WTC11 (cell line): ENCODE measurements at regions not wholly inside any gene's neighbourhood (a gene's known extent, or its start where the extent isn't known, plus 50 kb on each side); places are given as distances from the start of the nearest gene placed in this dataset.

ENCODE experiments used
- ATAC-seq: fragments of 200-7000 bp; cut with Tn5 transposase; 2 replicates; pipeline ENCODE4 v1.10.0; 2021; ENCODE audit warnings: mild to moderate bottlenecking, moderate library complexity
- CTCF ChIA-PET: fragments of 300-600 bp; sonication (Branson Sonifier 250); formaldehyde crosslinking; loops from one replicate; lab custom pipeline; 2021; ENCODE audit warnings: antibody characterized with exemption; lab: Charles Lee
- POLR2A ChIA-PET: fragments of 350-600 bp; sonication (Branson Sonifier 250); formaldehyde crosslinking; loops from one replicate; lab custom pipeline; 2021; ENCODE audit warnings: antibody characterized with exemption; lab: Charles Lee
- DNase-seq: peaks from one replicate; pipeline ENCODE4 v3.0.0; 2021; ENCODE audit warnings: low spot score
- H3K27ac Mint-ChIP-seq: 2 replicates; pipeline ENCODE4 v1.8.0; 2021; ENCODE audit warnings: mixed read lengths
- H3K27me3 Mint-ChIP-seq: 2 replicates; pipeline ENCODE4 v1.8.0; 2021; ENCODE audit warnings: low read depth, mild to moderate bottlenecking, moderate library complexity, mixed read lengths
- H3K36me3 Mint-ChIP-seq: 2 replicates; pipeline ENCODE4 v1.8.0; 2021; ENCODE audit warnings: mixed read lengths
- H3K4me1 Mint-ChIP-seq: 2 replicates; pipeline ENCODE4 v1.8.0; 2022; ENCODE audit warnings: mixed read lengths
- H3K4me3 Mint-ChIP-seq: 2 replicates; pipeline ENCODE4 v1.8.0; 2021; ENCODE audit warnings: mild to moderate bottlenecking, moderate library complexity, mixed read lengths
- H3K9me3 Mint-ChIP-seq: 2 replicates; pipeline ENCODE4 v1.8.0; 2021; ENCODE audit warnings: mixed read lengths
- CREB1 ChIP-seq: sonication (generic); formaldehyde crosslinking; IDR thresholded peaks from 2 replicates; pipeline ENCODE4 v1.8.0; 2023; ENCODE audit warnings: mild to moderate bottlenecking, missing genetic modification reagents
- CREM ChIP-seq: sonication (generic); formaldehyde crosslinking; IDR thresholded peaks from 2 replicates; pipeline ENCODE4 v1.8.1; 2022; ENCODE audit warnings: mild to moderate bottlenecking, missing genetic modification reagents, moderate library complexity
- GABPB1 ChIP-seq: sonication (generic); formaldehyde crosslinking; IDR thresholded peaks from 2 replicates; pipeline ENCODE4 v1.8.1; 2023; ENCODE audit warnings: mild to moderate bottlenecking, missing genetic modification reagents
- JUN ChIP-seq: sonication (generic); formaldehyde crosslinking; IDR thresholded peaks from 2 replicates; pipeline ENCODE4 v1.8.0; 2023; ENCODE audit warnings: mild to moderate bottlenecking, missing genetic modification reagents
- MYBL2 ChIP-seq: sonication (generic); formaldehyde crosslinking; IDR thresholded peaks from 2 replicates; pipeline ENCODE4 v1.8.1; 2023; ENCODE audit warnings: mild to moderate bottlenecking, moderate library complexity, missing genetic modification reagents
- NFYB ChIP-seq: sonication (generic); formaldehyde crosslinking; conservative IDR thresholded peaks from 2 replicates; pipeline ENCODE4 v1.8.0; 2022; ENCODE audit warnings: low read depth, missing genetic modification reagents
- NR3C1 ChIP-seq: sonication (generic); formaldehyde crosslinking; conservative IDR thresholded peaks from 2 replicates; pipeline ENCODE4 v1.8.1; 2023; ENCODE audit warnings: low read depth, mild to moderate bottlenecking, missing genetic modification reagents
- ZBTB21 ChIP-seq: sonication (generic); formaldehyde crosslinking; IDR thresholded peaks from 2 replicates; pipeline ENCODE4 v1.8.1; 2023; ENCODE audit warnings: mild to moderate bottlenecking, missing genetic modification reagents, borderline replicate concordance
- ZNF317 ChIP-seq: sonication (generic); formaldehyde crosslinking; IDR thresholded peaks from 2 replicates; pipeline ENCODE4 v1.8.1; 2023; ENCODE audit warnings: low read depth, mild to moderate bottlenecking, moderate library complexity, missing genetic modification reagents, borderline replicate concordance
- ZNF396 ChIP-seq: fragments of 250-450 bp; sonication (Bioruptor Pico); IDR thresholded peaks from 2 replicates; pipeline ENCODE4 v1.8.0; 2021; ENCODE audit warnings: mild to moderate bottlenecking, moderate library complexity, borderline replicate concordance
- ZNF423 ChIP-seq: fragments of 250-450 bp; sonication (Bioruptor Pico); IDR thresholded peaks from 2 replicates; pipeline ENCODE4 v2.1.2; 2022; ENCODE audit warnings: mild to moderate bottlenecking, moderate library complexity
- TF ChIP-seq, protein P1 (sequence below): fragments of 250-450 bp; sonication (Bioruptor Pico); conservative IDR thresholded peaks from 2 replicates; pipeline ENCODE4 v1.9.0; 2021; ENCODE audit warnings: mild to moderate bottlenecking
- TF ChIP-seq, protein P2 (sequence below): sonication (generic); formaldehyde crosslinking; IDR thresholded peaks from 2 replicates; pipeline ENCODE4 v1.8.0; 2022; ENCODE audit warnings: mild to moderate bottlenecking, missing genetic modification reagents
- TF ChIP-seq, protein P3 (sequence below): sonication (generic); formaldehyde crosslinking; IDR thresholded peaks from 2 replicates; pipeline ENCODE4 v1.8.1; 2022; ENCODE audit warnings: low read depth, mild to moderate bottlenecking, moderate library complexity, missing genetic modification reagents, borderline replicate concordance
- TF ChIP-seq, protein P4 (sequence below): sonication (generic); formaldehyde crosslinking; IDR thresholded peaks from 2 replicates; pipeline ENCODE4 v1.8.1; 2022; ENCODE audit warnings: mild to moderate bottlenecking, missing genetic modification reagents, moderate library complexity, borderline replicate concordance
- TF ChIP-seq, protein P5 (sequence below): sonication (generic); formaldehyde crosslinking; IDR thresholded peaks from 2 replicates; pipeline ENCODE4 v1.8.0; 2023; ENCODE audit warnings: mild to moderate bottlenecking, missing genetic modification reagents
- TF ChIP-seq, protein P6 (sequence below): sonication (generic); formaldehyde crosslinking; IDR thresholded peaks from 2 replicates; pipeline ENCODE4 v1.8.0; 2022; ENCODE audit warnings: mild to moderate bottlenecking, missing genetic modification reagents

DNA sequence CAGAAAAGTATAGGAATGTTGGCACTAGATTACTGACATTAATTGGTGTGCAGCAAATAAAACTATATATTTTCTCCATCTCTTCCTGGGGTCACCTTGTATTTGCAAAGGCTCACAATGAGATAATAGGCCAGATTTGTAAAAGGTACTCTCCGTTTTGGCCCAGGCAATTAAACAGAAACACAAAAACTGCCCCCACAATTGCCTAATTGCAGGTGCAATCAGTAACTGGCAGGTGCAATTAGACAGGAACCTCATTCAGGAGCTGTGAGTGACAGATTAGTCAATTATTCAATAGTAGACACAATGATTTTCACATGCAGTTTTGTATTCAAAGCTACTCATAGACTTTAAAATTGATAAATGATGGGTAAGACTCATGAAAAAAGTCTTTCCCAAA is 451.4 kb upstream of the ID2 start (continued):
- TF ChIP-seq, protein P1, sequence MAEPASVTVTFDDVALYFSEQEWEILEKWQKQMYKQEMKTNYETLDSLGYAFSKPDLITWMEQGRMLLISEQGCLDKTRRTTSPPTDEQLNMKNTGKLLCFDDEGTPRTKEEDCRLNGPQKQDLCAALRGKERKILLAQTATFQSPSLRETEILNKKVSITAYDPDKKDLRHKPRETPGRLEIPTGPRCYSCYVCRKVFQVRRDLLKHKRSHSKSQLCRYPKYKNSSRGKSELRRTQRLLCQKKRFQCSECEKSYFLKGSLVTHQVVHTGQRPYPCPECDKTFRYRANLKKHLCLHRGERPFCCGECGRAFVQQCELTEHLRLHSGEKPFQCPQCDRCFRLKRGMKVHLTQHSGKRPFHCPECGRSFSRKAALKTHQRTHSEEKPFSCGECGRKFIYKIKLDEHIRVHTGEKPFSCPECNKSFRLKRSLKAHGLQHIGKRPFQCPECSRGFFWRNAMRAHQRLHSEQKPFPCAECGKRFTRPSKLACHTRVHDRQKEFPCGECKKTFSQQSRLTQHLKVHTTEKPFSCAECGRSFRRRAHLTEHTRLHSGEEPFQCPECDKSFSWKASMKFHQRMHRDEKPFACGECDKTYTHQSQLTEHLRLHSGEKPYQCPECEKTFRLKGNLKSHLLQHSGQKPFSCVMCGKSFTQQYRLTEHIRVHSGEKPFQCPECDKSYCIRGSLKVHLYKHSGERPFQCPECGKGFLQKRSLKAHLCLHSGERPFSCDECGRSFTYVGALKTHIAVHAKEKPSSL (CRISPR knock-in tag): no peak
- TF ChIP-seq NFYB (CRISPR knock-in tag) (no peak), ZNF396 (no peak), JUN (CRISPR knock-in tag) (no peak), CREB1 (no peak), NR3C1 (CRISPR knock-in tag) (no peak)
- TF ChIP-seq, protein P2, sequence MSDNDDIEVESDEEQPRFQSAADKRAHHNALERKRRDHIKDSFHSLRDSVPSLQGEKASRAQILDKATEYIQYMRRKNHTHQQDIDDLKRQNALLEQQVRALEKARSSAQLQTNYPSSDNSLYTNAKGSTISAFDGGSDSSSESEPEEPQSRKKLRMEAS (CRISPR knock-in tag): no peak
- TF ChIP-seq, protein P3, sequence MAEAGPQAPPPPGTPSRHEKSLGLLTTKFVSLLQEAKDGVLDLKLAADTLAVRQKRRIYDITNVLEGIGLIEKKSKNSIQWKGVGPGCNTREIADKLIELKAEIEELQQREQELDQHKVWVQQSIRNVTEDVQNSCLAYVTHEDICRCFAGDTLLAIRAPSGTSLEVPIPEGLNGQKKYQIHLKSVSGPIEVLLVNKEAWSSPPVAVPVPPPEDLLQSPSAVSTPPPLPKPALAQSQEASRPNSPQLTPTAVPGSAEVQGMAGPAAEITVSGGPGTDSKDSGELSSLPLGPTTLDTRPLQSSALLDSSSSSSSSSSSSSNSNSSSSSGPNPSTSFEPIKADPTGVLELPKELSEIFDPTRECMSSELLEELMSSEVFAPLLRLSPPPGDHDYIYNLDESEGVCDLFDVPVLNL (CRISPR knock-in tag): no peak
- TF ChIP-seq, protein P4, sequence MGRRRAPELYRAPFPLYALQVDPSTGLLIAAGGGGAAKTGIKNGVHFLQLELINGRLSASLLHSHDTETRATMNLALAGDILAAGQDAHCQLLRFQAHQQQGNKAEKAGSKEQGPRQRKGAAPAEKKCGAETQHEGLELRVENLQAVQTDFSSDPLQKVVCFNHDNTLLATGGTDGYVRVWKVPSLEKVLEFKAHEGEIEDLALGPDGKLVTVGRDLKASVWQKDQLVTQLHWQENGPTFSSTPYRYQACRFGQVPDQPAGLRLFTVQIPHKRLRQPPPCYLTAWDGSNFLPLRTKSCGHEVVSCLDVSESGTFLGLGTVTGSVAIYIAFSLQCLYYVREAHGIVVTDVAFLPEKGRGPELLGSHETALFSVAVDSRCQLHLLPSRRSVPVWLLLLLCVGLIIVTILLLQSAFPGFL: no peak

DNA sequence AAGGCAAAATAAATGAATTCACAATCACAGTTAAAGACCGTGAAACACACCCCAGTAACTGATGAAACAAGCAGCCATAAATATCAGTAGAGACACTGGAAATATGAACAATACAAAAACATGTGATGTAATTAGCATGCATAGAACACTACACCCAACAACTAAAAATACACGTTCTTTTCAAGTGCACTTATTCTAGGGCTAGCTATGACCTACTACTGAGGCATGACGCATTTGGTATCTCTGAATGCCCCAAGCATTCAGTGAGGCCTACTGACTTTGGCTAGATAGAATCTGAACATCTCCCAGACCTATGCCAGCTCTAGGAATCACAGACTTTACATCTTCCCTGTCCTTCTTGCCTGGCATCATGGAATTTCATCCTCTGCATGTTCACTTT is 450.0 kb upstream of the ID2 start:
- CTCF ChIA-PET: no interaction called here
- Mint-ChIP-seq H3K27ac (no peak overlapping the region), H3K27me3 (peaks cover 2% of the 10 kb centered on the region), H3K4me1 (peaks cover 29% of the 10 kb centered on the region), H3K4me3 (no peak overlapping the region), H3K36me3 (no peaks in the 10 kb centered on the region), H3K9me3 (no peaks in the 10 kb centered on the region)
- TF ChIP-seq CREM: no peak
- TF ChIP-seq ZBTB21 (CRISPR knock-in tag): no peak
- TF ChIP-seq MYBL2: no peak
- no peak for TF ChIP-seq GABPB1 (CRISPR knock-in tag)
- TF ChIP-seq ZNF423 (CRISPR knock-in tag): no peak
- TF ChIP-seq, protein P5, sequence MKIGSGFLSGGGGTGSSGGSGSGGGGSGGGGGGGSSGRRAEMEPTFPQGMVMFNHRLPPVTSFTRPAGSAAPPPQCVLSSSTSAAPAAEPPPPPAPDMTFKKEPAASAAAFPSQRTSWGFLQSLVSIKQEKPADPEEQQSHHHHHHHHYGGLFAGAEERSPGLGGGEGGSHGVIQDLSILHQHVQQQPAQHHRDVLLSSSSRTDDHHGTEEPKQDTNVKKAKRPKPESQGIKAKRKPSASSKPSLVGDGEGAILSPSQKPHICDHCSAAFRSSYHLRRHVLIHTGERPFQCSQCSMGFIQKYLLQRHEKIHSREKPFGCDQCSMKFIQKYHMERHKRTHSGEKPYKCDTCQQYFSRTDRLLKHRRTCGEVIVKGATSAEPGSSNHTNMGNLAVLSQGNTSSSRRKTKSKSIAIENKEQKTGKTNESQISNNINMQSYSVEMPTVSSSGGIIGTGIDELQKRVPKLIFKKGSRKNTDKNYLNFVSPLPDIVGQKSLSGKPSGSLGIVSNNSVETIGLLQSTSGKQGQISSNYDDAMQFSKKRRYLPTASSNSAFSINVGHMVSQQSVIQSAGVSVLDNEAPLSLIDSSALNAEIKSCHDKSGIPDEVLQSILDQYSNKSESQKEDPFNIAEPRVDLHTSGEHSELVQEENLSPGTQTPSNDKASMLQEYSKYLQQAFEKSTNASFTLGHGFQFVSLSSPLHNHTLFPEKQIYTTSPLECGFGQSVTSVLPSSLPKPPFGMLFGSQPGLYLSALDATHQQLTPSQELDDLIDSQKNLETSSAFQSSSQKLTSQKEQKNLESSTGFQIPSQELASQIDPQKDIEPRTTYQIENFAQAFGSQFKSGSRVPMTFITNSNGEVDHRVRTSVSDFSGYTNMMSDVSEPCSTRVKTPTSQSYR (CRISPR knock-in tag): no peak
- TF ChIP-seq ZNF317 (CRISPR knock-in tag): no peak
- TF ChIP-seq, protein P6, sequence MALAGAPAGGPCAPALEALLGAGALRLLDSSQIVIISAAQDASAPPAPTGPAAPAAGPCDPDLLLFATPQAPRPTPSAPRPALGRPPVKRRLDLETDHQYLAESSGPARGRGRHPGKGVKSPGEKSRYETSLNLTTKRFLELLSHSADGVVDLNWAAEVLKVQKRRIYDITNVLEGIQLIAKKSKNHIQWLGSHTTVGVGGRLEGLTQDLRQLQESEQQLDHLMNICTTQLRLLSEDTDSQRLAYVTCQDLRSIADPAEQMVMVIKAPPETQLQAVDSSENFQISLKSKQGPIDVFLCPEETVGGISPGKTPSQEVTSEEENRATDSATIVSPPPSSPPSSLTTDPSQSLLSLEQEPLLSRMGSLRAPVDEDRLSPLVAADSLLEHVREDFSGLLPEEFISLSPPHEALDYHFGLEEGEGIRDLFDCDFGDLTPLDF: no peak
- ATAC-seq: no peak
- POLR2A ChIA-PET: no interaction called here
- no peak for DNase-seq
